Peyer's patch (tissue), 4 donors: ENCODE measurements at regions not wholly inside any gene's neighbourhood (a gene's known extent, or its start where the extent isn't known, plus 50 kb on each side); places are given as distances from the start of the nearest gene placed in this dataset.

Source experiments
- POLR2A ChIP-seq, 2 donors: fragments of 450-650 bp; IDR thresholded peaks; one replicate each; pipeline ENCODE4 v1.5.1; 2017; ENCODE audit warnings: antibody characterized with exemption in 2 of 2, mild to moderate bottlenecking in 2 of 2, moderate library complexity in 2 of 2
- TF ChIP-seq, protein P1 (sequence below), 6 experiments: fragments of 450-650 bp in 4 of 6; fragments of 200-600 bp in 2 of 6; sonication (generic) in 1 of 6; IDR thresholded peaks; one replicate each; pipeline ENCODE4 v1.5.1; 2017 to 2019; ENCODE audit warnings: antibody characterized with exemption in 6 of 6, mild to moderate bottlenecking in 3 of 6, moderate library complexity in 1 of 6

DNA sequence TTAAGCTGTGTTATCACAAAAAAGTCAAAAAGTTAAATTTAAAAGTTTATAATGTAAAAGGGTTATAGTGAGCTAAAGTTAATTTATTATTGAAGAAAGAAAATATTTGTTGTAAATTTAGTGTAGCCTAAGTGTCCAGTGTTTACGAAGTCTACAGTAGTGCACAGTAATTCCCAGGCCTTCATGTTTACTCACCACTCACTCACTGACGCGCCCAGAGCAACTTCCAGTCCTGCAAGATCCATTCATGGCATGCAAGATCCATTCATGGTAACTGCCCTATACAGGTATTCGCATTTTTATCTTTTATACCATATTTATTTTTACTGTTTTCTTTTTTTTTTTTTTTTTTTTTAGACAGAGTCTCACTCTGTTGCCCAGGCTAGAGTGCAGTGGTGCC, 69.5 kb downstream of the TPRA1 start:
- TF ChIP-seq, protein P1, sequence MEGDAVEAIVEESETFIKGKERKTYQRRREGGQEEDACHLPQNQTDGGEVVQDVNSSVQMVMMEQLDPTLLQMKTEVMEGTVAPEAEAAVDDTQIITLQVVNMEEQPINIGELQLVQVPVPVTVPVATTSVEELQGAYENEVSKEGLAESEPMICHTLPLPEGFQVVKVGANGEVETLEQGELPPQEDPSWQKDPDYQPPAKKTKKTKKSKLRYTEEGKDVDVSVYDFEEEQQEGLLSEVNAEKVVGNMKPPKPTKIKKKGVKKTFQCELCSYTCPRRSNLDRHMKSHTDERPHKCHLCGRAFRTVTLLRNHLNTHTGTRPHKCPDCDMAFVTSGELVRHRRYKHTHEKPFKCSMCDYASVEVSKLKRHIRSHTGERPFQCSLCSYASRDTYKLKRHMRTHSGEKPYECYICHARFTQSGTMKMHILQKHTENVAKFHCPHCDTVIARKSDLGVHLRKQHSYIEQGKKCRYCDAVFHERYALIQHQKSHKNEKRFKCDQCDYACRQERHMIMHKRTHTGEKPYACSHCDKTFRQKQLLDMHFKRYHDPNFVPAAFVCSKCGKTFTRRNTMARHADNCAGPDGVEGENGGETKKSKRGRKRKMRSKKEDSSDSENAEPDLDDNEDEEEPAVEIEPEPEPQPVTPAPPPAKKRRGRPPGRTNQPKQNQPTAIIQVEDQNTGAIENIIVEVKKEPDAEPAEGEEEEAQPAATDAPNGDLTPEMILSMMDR (IDR thresholded peaks at IDR 0.05) = no peak
- no peak for TF ChIP-seq POLR2A (IDR thresholded peaks at IDR 0.05)
